ENCODE measurements at regions not wholly inside any gene's neighbourhood (a gene's known extent, or its start where the extent isn't known, plus 50 kb on each side); places are given as distances from the start of the nearest gene placed in this dataset.

DNA sequence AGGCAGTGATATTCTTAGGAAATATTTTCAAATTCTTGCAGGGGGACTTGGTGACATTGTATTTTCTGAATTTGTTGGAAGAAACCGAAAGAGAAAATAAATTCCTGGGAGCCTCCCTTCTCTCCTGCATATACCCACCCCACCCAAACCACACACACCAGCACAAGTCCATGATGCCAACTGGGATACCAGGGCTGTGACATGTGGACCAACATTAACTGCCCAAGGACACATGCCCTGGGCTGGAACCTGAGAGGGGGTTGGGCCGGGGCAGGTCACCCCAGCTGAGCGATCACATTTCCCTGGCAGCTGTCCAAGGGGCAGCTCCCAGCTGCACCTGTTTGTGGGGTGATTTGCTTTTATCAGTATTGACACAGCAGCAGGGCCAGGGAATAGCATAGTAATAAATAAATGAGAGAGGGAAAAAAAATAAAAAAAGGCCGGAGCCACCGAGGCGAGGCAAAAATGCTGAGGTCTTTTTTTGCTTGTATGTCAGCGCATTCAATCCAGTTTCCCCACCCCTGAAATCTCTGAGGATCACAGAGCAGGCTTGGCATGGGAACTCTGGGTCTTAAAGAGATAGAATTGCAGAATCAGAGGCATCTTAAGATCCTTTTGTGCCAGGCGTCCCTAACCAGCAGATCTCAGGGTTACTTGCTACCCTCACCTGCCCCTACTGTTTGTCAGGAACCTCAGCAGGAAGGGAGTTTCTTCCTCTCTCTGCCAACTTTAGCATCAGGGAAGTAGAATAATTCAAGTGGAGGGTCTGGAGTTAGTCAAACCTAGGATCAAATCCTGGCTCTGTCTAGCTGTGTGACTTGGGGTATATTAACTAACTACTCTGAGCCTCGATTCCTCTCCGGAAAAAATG, 66.5 kb upstream of the PIM1 start (continued):
- TF ChIP-seq ZNF366 (tag by site-specific recombination; conservative IDR thresholded peaks at IDR 0.05) (0 out of 2 replicates have a peak, but pooled peaks have one; percentile 20), GLIS2 (tag by site-specific recombination; IDR thresholded peaks at IDR 0.05) (peak; percentile 57), ZNF596 (tag by site-specific recombination; IDR thresholded peaks at IDR 0.05) (no peak; the same call in 1 of the 2 replicates), ZSCAN23 (tag by site-specific recombination; IDR thresholded peaks at IDR 0.05) (no peak), KLF7 (tag by site-specific recombination; IDR thresholded peaks at IDR 0.05; ENCODE audit: borderline replicate concordance) (peak; percentile 76; the same call in 1 of the 2 replicates), ZIC2 (tag by site-specific recombination; IDR thresholded peaks at IDR 0.05) (no peak), GLI4 (tag by site-specific recombination; IDR thresholded peaks at IDR 0.05) (0 out of 2 replicates have a peak, but pooled peaks have one; percentile 20), BCL11A (tag by site-specific recombination; IDR thresholded peaks at IDR 0.05; ENCODE audit: low read depth) (no peak), ZNF157 (tag by site-specific recombination; IDR thresholded peaks at IDR 0.05) (no peak), SP7 (tag by site-specific recombination; IDR thresholded peaks at IDR 0.05) (peak; percentile 61), ZNF600 (tag by site-specific recombination; IDR thresholded peaks at IDR 0.05) (peak; percentile 59; the same call in 1 of the 2 replicates), ZBTB21 (tag by site-specific recombination; IDR thresholded peaks at IDR 0.05) (0 out of 2 replicates have a peak, but pooled peaks have one; percentile 27), KLF10 (tag by site-specific recombination; IDR thresholded peaks at IDR 0.05) (peak; percentile 97), TCF7L2 (IDR thresholded peaks at IDR 0.05; ENCODE audit: borderline replicate concordance, low read depth, low read length) (no peak), ZBTB1 (tag by site-specific recombination; IDR thresholded peaks at IDR 0.05) (no peak), ZNF621 (tag by site-specific recombination; IDR thresholded peaks at IDR 0.05) (no peak), KLF1 (tag by site-specific recombination; IDR thresholded peaks at IDR 0.05) (peak; percentile 88), ZNF16 (tag by site-specific recombination; IDR thresholded peaks at IDR 0.05; ENCODE audit: low read depth) (no peak), OSR2 (tag by site-specific recombination; IDR thresholded peaks at IDR 0.05) (peak; percentile 68)
- TF ChIP-seq, protein P1, sequence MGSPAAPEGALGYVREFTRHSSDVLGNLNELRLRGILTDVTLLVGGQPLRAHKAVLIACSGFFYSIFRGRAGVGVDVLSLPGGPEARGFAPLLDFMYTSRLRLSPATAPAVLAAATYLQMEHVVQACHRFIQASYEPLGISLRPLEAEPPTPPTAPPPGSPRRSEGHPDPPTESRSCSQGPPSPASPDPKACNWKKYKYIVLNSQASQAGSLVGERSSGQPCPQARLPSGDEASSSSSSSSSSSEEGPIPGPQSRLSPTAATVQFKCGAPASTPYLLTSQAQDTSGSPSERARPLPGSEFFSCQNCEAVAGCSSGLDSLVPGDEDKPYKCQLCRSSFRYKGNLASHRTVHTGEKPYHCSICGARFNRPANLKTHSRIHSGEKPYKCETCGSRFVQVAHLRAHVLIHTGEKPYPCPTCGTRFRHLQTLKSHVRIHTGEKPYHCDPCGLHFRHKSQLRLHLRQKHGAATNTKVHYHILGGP (tag by site-specific recombination; IDR thresholded peaks at IDR 0.05): no peak
- TF ChIP-seq, protein P2, sequence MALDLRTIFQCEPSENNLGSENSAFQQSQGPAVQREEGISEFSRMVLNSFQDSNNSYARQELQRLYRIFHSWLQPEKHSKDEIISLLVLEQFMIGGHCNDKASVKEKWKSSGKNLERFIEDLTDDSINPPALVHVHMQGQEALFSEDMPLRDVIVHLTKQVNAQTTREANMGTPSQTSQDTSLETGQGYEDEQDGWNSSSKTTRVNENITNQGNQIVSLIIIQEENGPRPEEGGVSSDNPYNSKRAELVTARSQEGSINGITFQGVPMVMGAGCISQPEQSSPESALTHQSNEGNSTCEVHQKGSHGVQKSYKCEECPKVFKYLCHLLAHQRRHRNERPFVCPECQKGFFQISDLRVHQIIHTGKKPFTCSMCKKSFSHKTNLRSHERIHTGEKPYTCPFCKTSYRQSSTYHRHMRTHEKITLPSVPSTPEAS (tag by site-specific recombination; IDR thresholded peaks at IDR 0.05): no peak

DNA sequence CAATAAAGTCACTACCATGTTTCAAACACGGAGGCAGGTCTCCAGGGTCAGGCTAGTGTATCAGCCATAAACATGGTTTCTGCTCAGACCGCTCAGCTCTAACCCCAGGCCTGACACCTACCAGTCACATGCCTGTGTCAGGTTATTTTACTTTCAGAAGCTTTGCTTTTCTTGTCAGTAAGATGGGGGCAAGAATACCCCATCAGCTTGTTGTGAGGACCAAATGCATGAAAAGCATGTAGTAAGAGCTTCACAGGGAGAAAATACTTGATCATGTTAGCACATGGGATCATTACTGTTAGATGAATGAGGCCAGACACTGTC, 65.2 kb upstream of the PIM1 start:
- CTCF ChIA-PET: interaction anchor here (0.7 to 1.9 kb wide), 3 partner anchors 9 to 68 kb away, joined by 3 to 6 read pairs (median 4); no protein-coding TSS in a partner anchor
- H3K9me3 ChIP-seq (ENCODE audit: control insufficient read depth, insufficient read depth, low read depth, low read length): no peaks in the 10 kb centered on the region
- POLR2A ChIA-PET: interaction anchor here (1.0 to 1.6 kb wide), 3 partner anchors 21 to 66 kb away, joined by 3 read pairs; no protein-coding TSS in a partner anchor
- TF ChIP-seq ZNF654 (tag by site-specific recombination; IDR thresholded peaks at IDR 0.05; ENCODE audit: low read depth) (0 out of 2 replicates have a peak, but pooled peaks have one; percentile 5), GLIS1 (tag by site-specific recombination; IDR thresholded peaks at IDR 0.05) (no peak), ZNF629 (tag by site-specific recombination; IDR thresholded peaks at IDR 0.05) (0 out of 2 replicates have a peak, but pooled peaks have one; percentile 13), ZBTB7A (tag by site-specific recombination; IDR thresholded peaks at IDR 0.05; ENCODE audit: low read depth) (no peak)
- TF ChIP-seq, protein P3, sequence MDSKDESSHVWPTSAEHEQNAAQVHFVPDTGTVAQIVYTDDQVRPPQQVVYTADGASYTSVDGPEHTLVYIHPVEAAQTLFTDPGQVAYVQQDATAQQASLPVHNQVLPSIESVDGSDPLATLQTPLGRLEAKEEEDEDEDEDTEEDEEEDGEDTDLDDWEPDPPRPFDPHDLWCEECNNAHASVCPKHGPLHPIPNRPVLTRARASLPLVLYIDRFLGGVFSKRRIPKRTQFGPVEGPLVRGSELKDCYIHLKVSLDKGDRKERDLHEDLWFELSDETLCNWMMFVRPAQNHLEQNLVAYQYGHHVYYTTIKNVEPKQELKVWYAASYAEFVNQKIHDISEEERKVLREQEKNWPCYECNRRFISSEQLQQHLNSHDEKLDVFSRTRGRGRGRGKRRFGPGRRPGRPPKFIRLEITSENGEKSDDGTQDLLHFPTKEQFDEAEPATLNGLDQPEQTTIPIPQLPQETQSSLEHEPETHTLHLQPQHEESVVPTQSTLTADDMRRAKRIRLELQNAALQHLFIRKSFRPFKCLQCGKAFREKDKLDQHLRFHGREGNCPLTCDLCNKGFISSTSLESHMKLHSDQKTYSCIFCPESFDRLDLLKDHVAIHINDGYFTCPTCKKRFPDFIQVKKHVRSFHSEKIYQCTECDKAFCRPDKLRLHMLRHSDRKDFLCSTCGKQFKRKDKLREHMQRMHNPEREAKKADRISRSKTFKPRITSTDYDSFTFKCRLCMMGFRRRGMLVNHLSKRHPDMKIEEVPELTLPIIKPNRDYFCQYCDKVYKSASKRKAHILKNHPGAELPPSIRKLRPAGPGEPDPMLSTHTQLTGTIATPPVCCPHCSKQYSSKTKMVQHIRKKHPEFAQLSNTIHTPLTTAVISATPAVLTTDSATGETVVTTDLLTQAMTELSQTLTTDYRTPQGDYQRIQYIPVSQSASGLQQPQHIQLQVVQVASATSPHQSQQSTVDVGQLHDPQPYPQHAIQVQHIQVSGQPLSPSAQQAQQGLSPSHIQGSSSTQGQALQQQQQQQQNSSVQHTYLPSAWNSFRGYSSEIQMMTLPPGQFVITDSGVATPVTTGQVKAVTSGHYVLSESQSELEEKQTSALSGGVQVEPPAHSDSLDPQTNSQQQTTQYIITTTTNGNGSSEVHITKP (tag by site-specific recombination; IDR thresholded peaks at IDR 0.05): peak; percentile 41; the same call in 1 of the 2 replicates
- TF ChIP-seq, protein P4, sequence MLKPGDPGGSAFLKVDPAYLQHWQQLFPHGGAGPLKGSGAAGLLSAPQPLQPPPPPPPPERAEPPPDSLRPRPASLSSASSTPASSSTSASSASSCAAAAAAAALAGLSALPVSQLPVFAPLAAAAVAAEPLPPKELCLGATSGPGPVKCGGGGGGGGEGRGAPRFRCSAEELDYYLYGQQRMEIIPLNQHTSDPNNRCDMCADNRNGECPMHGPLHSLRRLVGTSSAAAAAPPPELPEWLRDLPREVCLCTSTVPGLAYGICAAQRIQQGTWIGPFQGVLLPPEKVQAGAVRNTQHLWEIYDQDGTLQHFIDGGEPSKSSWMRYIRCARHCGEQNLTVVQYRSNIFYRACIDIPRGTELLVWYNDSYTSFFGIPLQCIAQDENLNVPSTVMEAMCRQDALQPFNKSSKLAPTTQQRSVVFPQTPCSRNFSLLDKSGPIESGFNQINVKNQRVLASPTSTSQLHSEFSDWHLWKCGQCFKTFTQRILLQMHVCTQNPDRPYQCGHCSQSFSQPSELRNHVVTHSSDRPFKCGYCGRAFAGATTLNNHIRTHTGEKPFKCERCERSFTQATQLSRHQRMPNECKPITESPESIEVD (tag by site-specific recombination; IDR thresholded peaks at IDR 0.05): peak; percentile 18; the same call in 1 of the 2 replicates
- TF ChIP-seq, protein P5, sequence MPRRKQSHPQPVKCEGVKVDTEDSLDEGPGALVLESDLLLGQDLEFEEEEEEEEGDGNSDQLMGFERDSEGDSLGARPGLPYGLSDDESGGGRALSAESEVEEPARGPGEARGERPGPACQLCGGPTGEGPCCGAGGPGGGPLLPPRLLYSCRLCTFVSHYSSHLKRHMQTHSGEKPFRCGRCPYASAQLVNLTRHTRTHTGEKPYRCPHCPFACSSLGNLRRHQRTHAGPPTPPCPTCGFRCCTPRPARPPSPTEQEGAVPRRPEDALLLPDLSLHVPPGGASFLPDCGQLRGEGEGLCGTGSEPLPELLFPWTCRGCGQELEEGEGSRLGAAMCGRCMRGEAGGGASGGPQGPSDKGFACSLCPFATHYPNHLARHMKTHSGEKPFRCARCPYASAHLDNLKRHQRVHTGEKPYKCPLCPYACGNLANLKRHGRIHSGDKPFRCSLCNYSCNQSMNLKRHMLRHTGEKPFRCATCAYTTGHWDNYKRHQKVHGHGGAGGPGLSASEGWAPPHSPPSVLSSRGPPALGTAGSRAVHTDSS (tag by site-specific recombination; IDR thresholded peaks at IDR 0.05): no peak

More for the DNA sequence above, 65.2 kb upstream of the PIM1 start:
- no peaks in the 10 kb centered on the region for H3K36me3 ChIP-seq (ENCODE audit: control insufficient read depth in 2 of 2, insufficient read depth in 1 of 2, low read length in 2 of 2)
- peaks cover 29% of the 10 kb centered on the region for H3K4me1 ChIP-seq (ENCODE audit: control insufficient read depth, insufficient read depth, low read length)
- no peak overlapping the region; the same call in 1 of the 2 replicates for H3K27ac ChIP-seq (ENCODE audit: extremely low read depth, low read depth, low read length)
- H3K4me3 ChIP-seq (ENCODE audit: low read depth, low read length): no peak overlapping the region
